SK-N-SH (cell line): ENCODE measurements at regions not wholly inside any gene's neighbourhood (a gene's known extent, or its start where the extent isn't known, plus 50 kb on each side); places are given as distances from the start of the nearest gene placed in this dataset.

Experiments
- CTCF ChIA-PET: fragments of 300-600, 350-600 bp; formaldehyde crosslinking; extraction: SDS; loops from one replicate; lab custom pipeline; 2021; lab: Yijun Ruan, JAX
- POLR2A ChIA-PET: fragments of 350-600 bp; sonication (Branson Sonifier 250); formaldehyde crosslinking; extraction: SDS; loops from one replicate; lab custom pipeline; 2020; ENCODE audit warnings: antibody characterized with exemption, inconsistent platforms; lab: Yijun Ruan, JAX
- DNase-seq: peaks from one replicate; pipeline ENCODE4 v3.0.0; 2012
- H2AFZ ChIP-seq: fragments of 200-600 bp; sonication (generic); 2 replicates; pipeline ENCODE4 v1.8.1; 2016; ENCODE audit warnings: antibody characterized with exemption, mild to moderate bottlenecking, low read depth
- H3F3A ChIP-seq: fragments of 200-600 bp; sonication (generic); replicated peaks from 2 replicates; pipeline ENCODE3; 2016; ENCODE audit warnings: antibody characterized with exemption, mild to moderate bottlenecking; ENCODE audit not compliant: insufficient read depth
- H3K27ac ChIP-seq, 2 experiments: fragments of 200-500 bp in 1 of 2; fragments of 200-600 bp in 1 of 2; sonication (Bioruptor generic) in 1 of 2; sonication (generic), shearing (Covaris generic) in 1 of 2; 2 replicates each; pipeline versions ENCODE4 v1.5.1 to v1.6.1; 2014 to 2016; ENCODE audit warnings: low read depth in 2 of 2, inconsistent platforms in 1 of 2, low read length in 1 of 2, mild to moderate bottlenecking in 1 of 2, mixed read lengths in 1 of 2
- H3K27me3 ChIP-seq: fragments of 200-600 bp; sonication (generic), shearing (Covaris generic); 2 replicates; pipeline ENCODE4 v1.6.1; 2016; ENCODE audit warnings: mixed run types; ENCODE audit not compliant: insufficient read depth
- H3K36me3 ChIP-seq, 2 experiments: fragments of 200-500 bp in 1 of 2; fragments of 200-600 bp in 1 of 2; sonication (Bioruptor generic) in 1 of 2; sonication (generic) in 1 of 2; replicated peaks in 1 of 2; 2 replicates each; pipeline versions ENCODE3 to v1.5.1; 2014 to 2016; ENCODE audit warnings: low read length in 1 of 2, mild to moderate bottlenecking in 1 of 2; ENCODE audit not compliant: insufficient read depth in 2 of 2, control insufficient read depth in 1 of 2
- H3K4me1 ChIP-seq, 2 experiments: fragments of 200-500 bp in 1 of 2; fragments of 200-600 bp in 1 of 2; sonication (Bioruptor generic) in 1 of 2; sonication (generic), shearing (Covaris generic) in 1 of 2; 2 replicates each; pipeline versions ENCODE4 v1.5.1 to v1.6.1; 2014 to 2016; ENCODE audit warnings: low read depth in 1 of 2, low read length in 1 of 2, mixed run types in 1 of 2; ENCODE audit not compliant: insufficient read depth in 2 of 2, control insufficient read depth in 1 of 2
- H3K4me2 ChIP-seq: fragments of 200-600 bp; sonication (generic), shearing (Covaris generic); 2 replicates; pipeline ENCODE4 v1.6.1; 2017; ENCODE audit warnings: mixed run types
- H3K4me3 ChIP-seq, 2 experiments: fragments of 200-500 bp in 1 of 2; fragments of 200-600 bp in 1 of 2; sonication (Bioruptor generic) in 1 of 2; sonication (generic), shearing (Covaris generic) in 1 of 2; 2 replicates each; pipeline versions ENCODE4 v1.5.1 to v1.8.1; 2014 to 2016; ENCODE audit warnings: low read depth in 2 of 2, inconsistent platforms in 1 of 2, low read length in 1 of 2, mild to moderate bottlenecking in 1 of 2, mixed read lengths in 1 of 2, moderate library complexity in 1 of 2
- H3K79me2 ChIP-seq: fragments of 200-600 bp; sonication (generic); 2 replicates; pipeline ENCODE4 v1.8.1; 2017; ENCODE audit warnings: mild to moderate bottlenecking; ENCODE audit not compliant: insufficient read depth
- H3K9ac ChIP-seq: fragments of 200-600 bp; sonication (generic); 2 replicates; pipeline ENCODE4 v1.6.1; 2017; ENCODE audit warnings: mixed run types
- H3K9me2 ChIP-seq: fragments of 200-600 bp; sonication (generic); 2 replicates; pipeline ENCODE4 v1.6.1; 2017; ENCODE audit warnings: mixed run types
- H3K9me3 ChIP-seq: fragments of 200-600 bp; sonication (generic); 2 replicates; pipeline ENCODE4 v1.6.1; 2017; ENCODE audit warnings: mixed run types, mild to moderate bottlenecking, moderate library complexity
- H4K20me1 ChIP-seq: fragments of 200-600 bp; sonication (generic); 2 replicates; pipeline ENCODE4 v1.6.1; 2017; ENCODE audit warnings: mild to moderate bottlenecking, mixed run types; ENCODE audit not compliant: insufficient read depth
- CHD2 ChIP-seq: fragments of 150-350 bp; IDR thresholded peaks from 2 replicates; pipeline ENCODE4 v1.6.1; 2018; ENCODE audit warnings: low read length; ENCODE audit not compliant: partially characterized antibody
- EP300 ChIP-seq, 2 experiments: IDR thresholded peaks; 2 replicates each; pipeline versions ENCODE4 v1.4.0 to v1.6.1; 2012; ENCODE audit warnings: borderline replicate concordance in 1 of 2, low read depth in 1 of 2, low read length in 1 of 2
- EZH2phosphoT487 ChIP-seq: fragments of 200-600 bp; sonication (generic); IDR thresholded peaks from 2 replicates; pipeline ENCODE4 v1.6.1; 2017; ENCODE audit warnings: low read depth, mixed run types, mild to moderate bottlenecking, antibody characterized with exemption, moderate library complexity, borderline replicate concordance
- FOXJ3 ChIP-seq: sonication (generic); formaldehyde crosslinking; IDR thresholded peaks from 2 replicates; pipeline ENCODE4 v1.5.1; 2020; ENCODE audit warnings: mild to moderate bottlenecking, missing genetic modification reagents
- GABPA ChIP-seq: IDR thresholded peaks from 2 replicates; pipeline ENCODE4 v1.4.0; 2012; ENCODE audit warnings: low read depth, mild to moderate bottlenecking
- GATA2 ChIP-seq: sonication (generic); formaldehyde crosslinking; IDR thresholded peaks from 2 replicates; pipeline ENCODE4 v1.5.0; 2020; ENCODE audit warnings: mild to moderate bottlenecking, missing genetic modification reagents
- MEF2A ChIP-seq: IDR thresholded peaks from 2 replicates; pipeline ENCODE4 v1.4.0; 2012; ENCODE audit warnings: low read depth, borderline replicate concordance
- NFIC ChIP-seq: IDR thresholded peaks from 2 replicates; pipeline ENCODE4 v1.4.0; 2012; ENCODE audit warnings: borderline replicate concordance
- POLR2AphosphoS5 ChIP-seq: IDR thresholded peaks from 2 replicates; pipeline ENCODE4 v1.6.1; 2012; ENCODE audit warnings: low read depth, low read length
- RAD21 ChIP-seq: IDR thresholded peaks from 2 replicates; pipeline ENCODE4 v1.6.1; 2012; ENCODE audit warnings: mild to moderate bottlenecking, low read length
- RCOR1 ChIP-seq: fragments of 150-350 bp; IDR thresholded peaks from 2 replicates; pipeline ENCODE4 v1.6.1; 2017; ENCODE audit warnings: antibody characterized with exemption, low read length
- REST ChIP-seq: IDR thresholded peaks from 2 replicates; pipeline ENCODE4 v1.6.1; 2012; ENCODE audit warnings: mild to moderate bottlenecking, low read depth, low read length, moderate library complexity
- RXRA ChIP-seq: IDR thresholded peaks from 2 replicates; pipeline ENCODE4 v1.4.0; 2012; ENCODE audit warnings: low read depth, mild to moderate bottlenecking, borderline replicate concordance
- SMC3 ChIP-seq: IDR thresholded peaks from 2 replicates; pipeline ENCODE4 v1.6.1; 2012; ENCODE audit warnings: low read depth, low read length, improper control_type of control experiment
- TAF1 ChIP-seq: IDR thresholded peaks from 2 replicates; pipeline ENCODE4 v1.6.1; 2012; ENCODE audit warnings: low read depth, mild to moderate bottlenecking, low read length, moderate library complexity, borderline replicate concordance
- ZBTB33 ChIP-seq: IDR thresholded peaks from 2 replicates; pipeline ENCODE4 v1.4.0; 2012; ENCODE audit warnings: low read depth, borderline replicate concordance
- WGBS: methylation state at CpG from one replicate; pipeline ENCODE4 v1.1.6; 2017; ENCODE audit warnings: low lambda C conversion rate; 5-methylcytosine and 5-hydroxymethylcytosine counted together
- TF ChIP-seq, protein P1 (sequence below): IDR thresholded peaks from 2 replicates; pipeline ENCODE4 v1.4.0; 2012; ENCODE audit warnings: low read depth, borderline replicate concordance
- TF ChIP-seq, protein P2 (sequence below): fragments of 150-350 bp; IDR thresholded peaks from 2 replicates; pipeline ENCODE4 v1.6.1; 2017; ENCODE audit warnings: antibody characterized with exemption, low read length, low read depth, borderline replicate concordance

DNA sequence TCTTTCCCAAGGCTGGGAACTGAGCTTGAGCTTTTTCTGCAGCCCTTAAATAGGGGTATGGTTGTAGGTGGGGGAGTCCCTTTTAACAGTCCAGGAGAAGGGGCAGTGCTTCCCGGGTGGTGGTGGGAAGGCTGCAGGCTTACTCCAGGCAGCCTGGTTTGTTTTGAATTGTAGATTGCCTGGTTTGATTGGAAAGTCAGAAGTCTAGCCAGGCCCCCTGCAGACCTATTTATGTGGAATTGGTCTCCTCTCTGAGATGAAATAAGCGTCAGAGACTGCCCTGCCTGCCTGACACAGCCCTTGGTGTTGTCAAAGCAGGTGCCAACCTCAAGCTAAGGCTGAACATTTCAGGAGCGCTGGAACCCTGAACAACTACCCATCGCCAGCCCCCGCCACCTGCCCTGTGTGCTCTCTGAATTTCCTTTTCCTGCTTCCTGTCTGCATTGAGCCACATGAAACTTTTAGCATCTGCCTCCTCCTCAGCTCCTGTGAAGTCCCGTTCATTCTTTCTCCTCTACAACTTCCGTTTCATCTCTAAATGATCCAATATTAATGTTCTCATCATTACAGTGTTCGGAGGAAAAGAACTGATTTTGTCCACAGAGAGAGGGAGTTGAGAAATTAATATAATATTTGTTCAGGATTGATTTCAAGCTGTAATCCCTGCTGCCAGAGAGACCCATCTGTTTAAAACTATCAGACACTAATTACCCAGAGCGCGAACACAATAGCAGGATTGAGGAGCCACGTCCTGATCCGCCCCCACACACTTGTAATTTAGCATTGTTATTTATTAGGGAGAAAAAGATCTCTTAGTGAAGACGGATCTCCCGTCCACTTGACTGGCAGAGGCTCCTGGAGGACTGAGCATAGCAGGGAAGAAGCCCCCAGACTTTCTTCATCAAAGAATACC lies 136.5 kb downstream of the TRIM29 start:
- 48% methylated on average over 14 of the region's 14 CpGs for WGBS
- Histone ChIP-seq H3K27me3 (peaks cover 5% of the 10 kb centered on the region; the same call in 1 of the 2 replicates), H3K9me3 (no peaks in the 10 kb centered on the region), H3K36me3 (no peaks in the 10 kb centered on the region), H3F3A (no peaks in the 10 kb centered on the region), H3K27ac (peak overlapping the region in 1 of 2 experiments; percentile 94; a peak in 2 of 4 replicates), H3K4me1 (peaks cover 0 to 24% of the 10 kb centered on the region in 2 experiments; a peak in 2 of 4 replicates), H3K79me2 (no peaks in the 10 kb centered on the region), H2AFZ (no peak overlapping the region), H4K20me1 (no peaks in the 10 kb centered on the region), H3K4me2 (no peak overlapping the region), H3K9ac (no peak overlapping the region), H3K4me3 (no peak overlapping the region), H3K9me2 (no peaks in the 10 kb centered on the region)
- TF ChIP-seq MEF2A (no peak), NFIC (no peak), RCOR1 (no peak), TAF1 (no peak), RXRA (no peak), CHD2 (no peak), GABPA (no peak), EZH2phosphoT487 (no peak), EP300 (IDR thresholded peaks at IDR 0.05; ENCODE audit: borderline replicate concordance in 1 of 2, low read depth in 1 of 2, low read length in 1 of 2) (peak in 1 of 2 experiments; percentile 61; a peak in 1 of 4 replicates), REST (no peak), GATA2 (CRISPR knock-in tag) (peak; percentile 62; the same call in 1 of the 2 replicates), RAD21 (peak; percentile 24; the same call in 1 of the 2 replicates), FOXJ3 (CRISPR knock-in tag) (no peak), SMC3 (no peak), ZBTB33 (no peak), POLR2AphosphoS5 (no peak)
- TF ChIP-seq, protein P1, sequence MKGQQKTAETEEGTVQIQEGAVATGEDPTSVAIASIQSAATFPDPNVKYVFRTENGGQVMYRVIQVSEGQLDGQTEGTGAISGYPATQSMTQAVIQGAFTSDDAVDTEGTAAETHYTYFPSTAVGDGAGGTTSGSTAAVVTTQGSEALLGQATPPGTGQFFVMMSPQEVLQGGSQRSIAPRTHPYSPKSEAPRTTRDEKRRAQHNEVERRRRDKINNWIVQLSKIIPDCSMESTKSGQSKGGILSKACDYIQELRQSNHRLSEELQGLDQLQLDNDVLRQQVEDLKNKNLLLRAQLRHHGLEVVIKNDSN, result no peak
- TF ChIP-seq, protein P2, sequence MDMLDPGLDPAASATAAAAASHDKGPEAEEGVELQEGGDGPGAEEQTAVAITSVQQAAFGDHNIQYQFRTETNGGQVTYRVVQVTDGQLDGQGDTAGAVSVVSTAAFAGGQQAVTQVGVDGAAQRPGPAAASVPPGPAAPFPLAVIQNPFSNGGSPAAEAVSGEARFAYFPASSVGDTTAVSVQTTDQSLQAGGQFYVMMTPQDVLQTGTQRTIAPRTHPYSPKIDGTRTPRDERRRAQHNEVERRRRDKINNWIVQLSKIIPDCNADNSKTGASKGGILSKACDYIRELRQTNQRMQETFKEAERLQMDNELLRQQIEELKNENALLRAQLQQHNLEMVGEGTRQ, result no peak
- ChIA-PET POLR2A (interaction anchor here (1.1 to 1.3 kb wide), 3 partner anchors 94 to 222 kb away, joined by 3 to 6 read pairs (median 5); no protein-coding TSS in a partner anchor), CTCF (interaction anchor here (0.8 to 6.5 kb wide), 12 partner anchors 9 to 820 kb away, joined by 3 to 37 read pairs (median 4); partner anchors contain the start of gene NECTIN1)
- DNase-seq, result peak; percentile 67
